Neural cell (in vitro differentiated cells): ENCODE measurements at regions not wholly inside any gene's neighbourhood (a gene's known extent, or its start where the extent isn't known, plus 50 kb on each side); places are given as distances from the start of the nearest gene placed in this dataset.

ENCODE experiments used
- H2AFZ ChIP-seq: fragments of 200-600, 300-800 bp; sonication (generic), shearing (Covaris generic); 2 replicates; pipeline ENCODE4 v1.6.0; 2014; ENCODE audit warnings: low read depth, mild to moderate bottlenecking, antibody characterized with exemption, low read length, moderate library complexity
- H3F3A ChIP-seq: fragments of 200-600 bp; shearing (Covaris generic); 2 replicates; pipeline ENCODE4 v1.6.1; 2016; ENCODE audit warnings: mild to moderate bottlenecking, moderate library complexity, mixed read lengths, antibody characterized with exemption, low read length; ENCODE audit not compliant: insufficient read depth, poor library complexity, severe bottlenecking
- H3K27ac ChIP-seq: fragments of 200-600, 300-800 bp; sonication (generic), shearing (Covaris generic); 2 replicates; pipeline ENCODE4 v1.5.1; 2014; ENCODE audit warnings: mild to moderate bottlenecking, low read length, moderate library complexity
- H3K27me3 ChIP-seq: fragments of 300-800, 200-600 bp; sonication (generic), shearing (Covaris generic); 2 replicates; pipeline ENCODE4 v1.6.0; 2014; ENCODE audit warnings: mild to moderate bottlenecking, low read depth, low read length, moderate library complexity; ENCODE audit not compliant: insufficient read depth
- H3K36me3 ChIP-seq: fragments of 300-800, 200-600 bp; sonication (generic), shearing (Covaris generic); 2 replicates; pipeline ENCODE4 v1.5.1; 2014; ENCODE audit warnings: mild to moderate bottlenecking, antibody characterized with exemption, low read length, moderate library complexity; ENCODE audit not compliant: insufficient read depth
- H3K4me2 ChIP-seq: fragments of 300-800, 200-600 bp; sonication (generic), shearing (Covaris generic); 2 replicates; pipeline ENCODE4 v1.6.0; 2014; ENCODE audit warnings: mild to moderate bottlenecking, low read length
- H3K4me3 ChIP-seq: fragments of 300-800, 200-600 bp; sonication (generic), shearing (Covaris generic); 2 replicates; pipeline ENCODE4 v1.5.1; 2014; ENCODE audit warnings: mild to moderate bottlenecking, low read length, moderate library complexity
- H3K79me2 ChIP-seq: fragments of 200-600 bp; shearing (Covaris generic); replicated peaks from 2 replicates; pipeline ENCODE4 v1.6.0; 2014; ENCODE audit warnings: mild to moderate bottlenecking, low read length, moderate library complexity; ENCODE audit not compliant: insufficient read depth
- H3K9ac ChIP-seq: fragments of 300-800, 200-600 bp; sonication (generic), shearing (Covaris generic); 2 replicates; pipeline ENCODE4 v1.6.1; 2016; ENCODE audit warnings: mild to moderate bottlenecking, low read length, mixed read lengths
- H3K9me2 ChIP-seq: fragments of 200-600 bp; shearing (Covaris generic); 2 replicates; pipeline ENCODE4 v1.6.1; 2016; ENCODE audit warnings: mild to moderate bottlenecking, low read length, mixed read lengths; ENCODE audit not compliant: insufficient read depth
- H3K9me3 ChIP-seq: fragments of 200-600, 300-800 bp; sonication (generic), shearing (Covaris generic); 2 replicates; pipeline ENCODE4 v1.6.1; 2016; ENCODE audit warnings: mild to moderate bottlenecking, mixed run types, low read length, moderate library complexity, mixed read lengths
- H4K20me1 ChIP-seq: fragments of 200-600 bp; shearing (Covaris generic); 2 replicates; pipeline ENCODE4 v1.6.1; 2016; ENCODE audit warnings: mild to moderate bottlenecking, mixed run types; ENCODE audit not compliant: insufficient read depth
- EP300 ChIP-seq: fragments of 450-650 bp; conservative IDR thresholded peaks from 2 replicates; pipeline ENCODE4 v1.6.1; 2014; ENCODE audit warnings: antibody characterized with exemption, mild to moderate bottlenecking, moderate library complexity; ENCODE audit not compliant: poor library complexity, severe bottlenecking
- EZH2 ChIP-seq: fragments of 200-600, 300-800 bp; shearing (Covaris generic), sonication (generic); IDR thresholded peaks from 2 replicates; pipeline ENCODE4 v1.6.1; 2014; ENCODE audit warnings: antibody characterized with exemption, low read length, borderline replicate concordance, mild to moderate bottlenecking; ENCODE audit not compliant: insufficient read depth, poor library complexity, severe bottlenecking
- MXI1 ChIP-seq: fragments of 450-650 bp; conservative IDR thresholded peaks from 2 replicates; pipeline ENCODE4 v1.6.1; 2014; ENCODE audit warnings: antibody characterized with exemption, mild to moderate bottlenecking; ENCODE audit not compliant: poor library complexity, severe bottlenecking
- POLR2AphosphoS5 ChIP-seq: IDR thresholded peaks from 2 replicates; pipeline ENCODE4 v1.6.1; 2012
- RAD21 ChIP-seq: fragments of 450-650 bp; conservative IDR thresholded peaks from 2 replicates; pipeline ENCODE4 v1.6.1; 2014; ENCODE audit warnings: antibody characterized with exemption, mild to moderate bottlenecking, moderate library complexity
- SMC3 ChIP-seq: fragments of 450-650 bp; conservative IDR thresholded peaks from 2 replicates; pipeline ENCODE4 v1.6.1; 2014; ENCODE audit warnings: antibody characterized with exemption, mild to moderate bottlenecking, moderate library complexity; ENCODE audit not compliant: poor library complexity
- TAF1 ChIP-seq: IDR thresholded peaks from 2 replicates; pipeline ENCODE4 v1.6.1; 2012; ENCODE audit warnings: low read depth
- TF ChIP-seq, protein P1 (sequence below): IDR thresholded peaks from 2 replicates; pipeline ENCODE4 v1.6.1; 2012; ENCODE audit warnings: borderline replicate concordance
- TF ChIP-seq, protein P2 (sequence below): fragments of 450-650 bp; IDR thresholded peaks from 2 replicates; pipeline ENCODE4 v1.5.1; 2014; ENCODE audit warnings: antibody characterized with exemption, mild to moderate bottlenecking, moderate library complexity; ENCODE audit not compliant: poor library complexity, severe bottlenecking

DNA sequence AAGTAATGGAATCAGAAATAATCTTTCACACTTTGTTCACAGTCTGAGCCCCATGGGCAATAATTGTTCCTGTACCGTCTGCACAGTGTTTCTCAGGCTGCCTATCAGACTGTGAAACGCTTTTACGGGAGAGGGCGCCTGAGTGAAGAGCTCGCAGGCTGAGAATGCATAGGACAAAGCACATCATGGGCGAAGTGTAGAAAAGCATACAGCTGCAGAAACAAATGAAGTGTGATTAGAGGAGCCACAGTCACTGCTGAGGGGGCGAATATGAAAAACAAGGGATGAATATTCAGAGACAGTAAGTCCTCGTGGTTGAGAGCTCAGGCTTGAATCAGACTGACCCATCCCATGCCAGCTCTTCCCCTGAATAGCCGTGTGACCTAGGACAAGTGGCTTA is 438.4 kb upstream of the DCN start:
- H3K9me3 ChIP-seq: no peaks in the 10 kb centered on the region
- H3K36me3 ChIP-seq: no peaks in the 10 kb centered on the region
- H3K9ac ChIP-seq: no peak overlapping the region
- H4K20me1 ChIP-seq: no peaks in the 10 kb centered on the region
- TF ChIP-seq, protein P1, sequence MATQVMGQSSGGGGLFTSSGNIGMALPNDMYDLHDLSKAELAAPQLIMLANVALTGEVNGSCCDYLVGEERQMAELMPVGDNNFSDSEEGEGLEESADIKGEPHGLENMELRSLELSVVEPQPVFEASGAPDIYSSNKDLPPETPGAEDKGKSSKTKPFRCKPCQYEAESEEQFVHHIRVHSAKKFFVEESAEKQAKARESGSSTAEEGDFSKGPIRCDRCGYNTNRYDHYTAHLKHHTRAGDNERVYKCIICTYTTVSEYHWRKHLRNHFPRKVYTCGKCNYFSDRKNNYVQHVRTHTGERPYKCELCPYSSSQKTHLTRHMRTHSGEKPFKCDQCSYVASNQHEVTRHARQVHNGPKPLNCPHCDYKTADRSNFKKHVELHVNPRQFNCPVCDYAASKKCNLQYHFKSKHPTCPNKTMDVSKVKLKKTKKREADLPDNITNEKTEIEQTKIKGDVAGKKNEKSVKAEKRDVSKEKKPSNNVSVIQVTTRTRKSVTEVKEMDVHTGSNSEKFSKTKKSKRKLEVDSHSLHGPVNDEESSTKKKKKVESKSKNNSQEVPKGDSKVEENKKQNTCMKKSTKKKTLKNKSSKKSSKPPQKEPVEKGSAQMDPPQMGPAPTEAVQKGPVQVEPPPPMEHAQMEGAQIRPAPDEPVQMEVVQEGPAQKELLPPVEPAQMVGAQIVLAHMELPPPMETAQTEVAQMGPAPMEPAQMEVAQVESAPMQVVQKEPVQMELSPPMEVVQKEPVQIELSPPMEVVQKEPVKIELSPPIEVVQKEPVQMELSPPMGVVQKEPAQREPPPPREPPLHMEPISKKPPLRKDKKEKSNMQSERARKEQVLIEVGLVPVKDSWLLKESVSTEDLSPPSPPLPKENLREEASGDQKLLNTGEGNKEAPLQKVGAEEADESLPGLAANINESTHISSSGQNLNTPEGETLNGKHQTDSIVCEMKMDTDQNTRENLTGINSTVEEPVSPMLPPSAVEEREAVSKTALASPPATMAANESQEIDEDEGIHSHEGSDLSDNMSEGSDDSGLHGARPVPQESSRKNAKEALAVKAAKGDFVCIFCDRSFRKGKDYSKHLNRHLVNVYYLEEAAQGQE: no peak
- TF ChIP-seq, protein P2, sequence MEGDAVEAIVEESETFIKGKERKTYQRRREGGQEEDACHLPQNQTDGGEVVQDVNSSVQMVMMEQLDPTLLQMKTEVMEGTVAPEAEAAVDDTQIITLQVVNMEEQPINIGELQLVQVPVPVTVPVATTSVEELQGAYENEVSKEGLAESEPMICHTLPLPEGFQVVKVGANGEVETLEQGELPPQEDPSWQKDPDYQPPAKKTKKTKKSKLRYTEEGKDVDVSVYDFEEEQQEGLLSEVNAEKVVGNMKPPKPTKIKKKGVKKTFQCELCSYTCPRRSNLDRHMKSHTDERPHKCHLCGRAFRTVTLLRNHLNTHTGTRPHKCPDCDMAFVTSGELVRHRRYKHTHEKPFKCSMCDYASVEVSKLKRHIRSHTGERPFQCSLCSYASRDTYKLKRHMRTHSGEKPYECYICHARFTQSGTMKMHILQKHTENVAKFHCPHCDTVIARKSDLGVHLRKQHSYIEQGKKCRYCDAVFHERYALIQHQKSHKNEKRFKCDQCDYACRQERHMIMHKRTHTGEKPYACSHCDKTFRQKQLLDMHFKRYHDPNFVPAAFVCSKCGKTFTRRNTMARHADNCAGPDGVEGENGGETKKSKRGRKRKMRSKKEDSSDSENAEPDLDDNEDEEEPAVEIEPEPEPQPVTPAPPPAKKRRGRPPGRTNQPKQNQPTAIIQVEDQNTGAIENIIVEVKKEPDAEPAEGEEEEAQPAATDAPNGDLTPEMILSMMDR: no peak
- TF ChIP-seq RAD21 (peak; percentile 37), SMC3 (peak; percentile 22), EZH2 (no peak), POLR2AphosphoS5 (peak; percentile 31)
- H3F3A ChIP-seq: no peaks in the 10 kb centered on the region
- H3K9me2 ChIP-seq: no peaks in the 10 kb centered on the region
- H3K79me2 ChIP-seq: no peaks in the 10 kb centered on the region
- H3K27me3 ChIP-seq: no peaks in the 10 kb centered on the region
- H3K4me3 ChIP-seq: no peak overlapping the region
- peak overlapping the region; percentile 13 for H3K27ac ChIP-seq
- no peak overlapping the region for H2AFZ ChIP-seq
- H3K4me2 ChIP-seq: no peak overlapping the region

DNA sequence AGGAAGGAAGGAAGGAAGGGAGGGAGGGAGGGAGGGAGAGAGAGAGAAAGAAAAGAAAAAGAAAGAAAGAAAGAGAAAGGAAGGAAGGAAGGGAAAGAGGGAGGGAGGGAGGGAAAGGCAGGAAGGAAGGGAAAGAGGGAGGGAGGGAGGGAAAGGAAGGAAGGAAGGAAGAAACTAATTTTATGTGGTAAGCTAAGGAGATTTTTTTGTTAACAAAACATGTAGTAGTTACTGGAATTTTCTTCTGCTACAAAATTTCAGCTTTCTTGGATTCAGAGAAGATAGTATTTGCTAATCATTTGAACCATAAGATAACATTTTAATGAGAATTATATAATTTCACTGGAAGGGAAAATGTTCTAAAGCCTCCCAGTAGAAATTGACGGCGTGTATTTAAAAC is 437.8 kb upstream of the DCN start:
- H3K27me3 ChIP-seq: no peaks in the 10 kb centered on the region
- no peaks in the 10 kb centered on the region for H3F3A ChIP-seq
- H2AFZ ChIP-seq: no peak overlapping the region
- no peak overlapping the region for H3K4me2 ChIP-seq
- H3K9me3 ChIP-seq: no peaks in the 10 kb centered on the region
- H3K27ac ChIP-seq: peak overlapping the region; percentile 13
- no peak overlapping the region for H3K9ac ChIP-seq
- TF ChIP-seq MXI1 (no peak), EP300 (no peak), SMC3 (no peak), EZH2 (no peak), POLR2AphosphoS5 (no peak), TAF1 (no peak), RAD21 (no peak)
- TF ChIP-seq, protein P1: no peak
- TF ChIP-seq, protein P2: no peak
- no peaks in the 10 kb centered on the region for H3K9me2 ChIP-seq
- no peak overlapping the region for H3K4me3 ChIP-seq
- no peaks in the 10 kb centered on the region for H3K79me2 ChIP-seq
- no peaks in the 10 kb centered on the region for H3K36me3 ChIP-seq
- no peaks in the 10 kb centered on the region for H4K20me1 ChIP-seq
